ENCODE measurements at regions not wholly inside any gene's neighbourhood (a gene's known extent, or its start where the extent isn't known, plus 50 kb on each side); places are given as distances from the start of the nearest gene placed in this dataset.

GRCh38 chr20:50313827-50314677, 123.4 kb downstream of the CEBPB start:
- Mint-ChIP-seq H3K4me1 (ENCODE audit: low read depth) (no peaks in the 10 kb centered on the region), H3K9me3 (ENCODE audit: low read depth) (no peaks in the 10 kb centered on the region), H3K36me3 (no peaks in the 10 kb centered on the region), H3K27me3 (peaks cover 2% of the 10 kb centered on the region), H3K4me3 (no peak overlapping the region), H3K27ac (no peak overlapping the region)

GRCh38 chr20:50314678-50315335, 124.2 kb downstream of the CEBPB start:
- H3K4me1 Mint-ChIP-seq (ENCODE audit: low read depth) = no peaks in the 10 kb centered on the region
- H3K36me3 Mint-ChIP-seq = no peaks in the 10 kb centered on the region
- H3K4me3 Mint-ChIP-seq = no peak overlapping the region
- H3K27ac Mint-ChIP-seq = no peak overlapping the region
- H3K27me3 Mint-ChIP-seq = peaks cover 2% of the 10 kb centered on the region
- no peaks in the 10 kb centered on the region for H3K9me3 Mint-ChIP-seq (ENCODE audit: low read depth)

- H3K4me1 Mint-ChIP-seq (ENCODE audit: low read depth) = no peaks in the 10 kb centered on the region
- H3K9me3 Mint-ChIP-seq (ENCODE audit: low read depth) = no peaks in the 10 kb centered on the region
- H3K27ac Mint-ChIP-seq = no peak overlapping the region
- no peaks in the 10 kb centered on the region for H3K36me3 Mint-ChIP-seq
- H3K4me3 Mint-ChIP-seq = no peak overlapping the region
- H3K27me3 Mint-ChIP-seq = peaks cover 2% of the 10 kb centered on the region
Measured at GRCh38 chr20:50315586-50316551, 125.2 kb downstream of the CEBPB start.

GRCh38 chr20:50317116-50317515, 126.5 kb downstream of the CEBPB start:
- peaks cover 2% of the 10 kb centered on the region for H3K27me3 Mint-ChIP-seq
- no peaks in the 10 kb centered on the region for H3K4me1 Mint-ChIP-seq (ENCODE audit: low read depth)
- no peaks in the 10 kb centered on the region for H3K36me3 Mint-ChIP-seq
- H3K4me3 Mint-ChIP-seq = no peak overlapping the region
- no peaks in the 10 kb centered on the region for H3K9me3 Mint-ChIP-seq (ENCODE audit: low read depth)
- no peak overlapping the region for H3K27ac Mint-ChIP-seq

- Mint-ChIP-seq H3K4me1 (ENCODE audit: low read depth) (no peaks in the 10 kb centered on the region), H3K4me3 (no peak overlapping the region), H3K36me3 (no peaks in the 10 kb centered on the region), H3K9me3 (ENCODE audit: low read depth) (no peaks in the 10 kb centered on the region), H3K27ac (no peak overlapping the region), H3K27me3 (peaks cover 2% of the 10 kb centered on the region)
Measured at GRCh38 chr20:50317609-50318008, 127.0 kb downstream of the CEBPB start.

GRCh38 chr20:50318710-50319109, 128.1 kb downstream of the CEBPB start:
- Mint-ChIP-seq H3K27me3 (no peaks in the 10 kb centered on the region), H3K4me3 (no peak overlapping the region), H3K4me1 (ENCODE audit: low read depth) (no peaks in the 10 kb centered on the region), H3K36me3 (no peaks in the 10 kb centered on the region), H3K9me3 (ENCODE audit: low read depth) (no peaks in the 10 kb centered on the region), H3K27ac (no peak overlapping the region)

- H3K27ac Mint-ChIP-seq = no peak overlapping the region
- H3K9me3 Mint-ChIP-seq (ENCODE audit: low read depth) = no peaks in the 10 kb centered on the region
- H3K4me3 Mint-ChIP-seq = no peak overlapping the region
- H3K4me1 Mint-ChIP-seq (ENCODE audit: low read depth) = no peaks in the 10 kb centered on the region
- H3K36me3 Mint-ChIP-seq = no peaks in the 10 kb centered on the region
- H3K27me3 Mint-ChIP-seq = no peaks in the 10 kb centered on the region
Measured at GRCh38 chr20:50320005-50320900, 129.6 kb downstream of the CEBPB start.

GRCh38 chr20:50320901-50321796, 130.5 kb downstream of the CEBPB start:
- no peak overlapping the region for H3K27ac Mint-ChIP-seq
- H3K4me1 Mint-ChIP-seq (ENCODE audit: low read depth) = no peaks in the 10 kb centered on the region
- no peaks in the 10 kb centered on the region for H3K9me3 Mint-ChIP-seq (ENCODE audit: low read depth)
- H3K36me3 Mint-ChIP-seq = no peaks in the 10 kb centered on the region
- no peaks in the 10 kb centered on the region for H3K27me3 Mint-ChIP-seq
- H3K4me3 Mint-ChIP-seq = no peak overlapping the region

GRCh38 chr20:50321797-50322480, 131.3 kb downstream of the CEBPB start:
- H3K4me3 Mint-ChIP-seq = no peak overlapping the region
- no peaks in the 10 kb centered on the region for H3K9me3 Mint-ChIP-seq (ENCODE audit: low read depth)
- H3K4me1 Mint-ChIP-seq (ENCODE audit: low read depth) = no peaks in the 10 kb centered on the region
- H3K27ac Mint-ChIP-seq = no peak overlapping the region
- H3K27me3 Mint-ChIP-seq = no peaks in the 10 kb centered on the region
- no peaks in the 10 kb centered on the region for H3K36me3 Mint-ChIP-seq

GRCh38 chr20:50322703-50323131, 132.1 kb downstream of the CEBPB start:
- H3K9me3 Mint-ChIP-seq (ENCODE audit: low read depth) = no peaks in the 10 kb centered on the region
- H3K4me3 Mint-ChIP-seq = no peak overlapping the region
- no peaks in the 10 kb centered on the region for H3K4me1 Mint-ChIP-seq (ENCODE audit: low read depth)
- no peak overlapping the region for H3K27ac Mint-ChIP-seq
- H3K36me3 Mint-ChIP-seq = no peaks in the 10 kb centered on the region
- H3K27me3 Mint-ChIP-seq = no peaks in the 10 kb centered on the region

GRCh38 chr20:50323209-50323608, 132.6 kb downstream of the CEBPB start:
- no peaks in the 10 kb centered on the region for H3K4me1 Mint-ChIP-seq (ENCODE audit: low read depth)
- no peaks in the 10 kb centered on the region for H3K9me3 Mint-ChIP-seq (ENCODE audit: low read depth)
- no peak overlapping the region for H3K27ac Mint-ChIP-seq
- H3K36me3 Mint-ChIP-seq = no peaks in the 10 kb centered on the region
- H3K27me3 Mint-ChIP-seq = no peaks in the 10 kb centered on the region
- H3K4me3 Mint-ChIP-seq = no peak overlapping the region

- Mint-ChIP-seq H3K4me1 (ENCODE audit: low read depth) (no peaks in the 10 kb centered on the region), H3K4me3 (no peak overlapping the region), H3K27me3 (peaks cover 1% of the 10 kb centered on the region), H3K36me3 (no peaks in the 10 kb centered on the region), H3K9me3 (ENCODE audit: low read depth) (no peaks in the 10 kb centered on the region), H3K27ac (no peak overlapping the region)
Measured at GRCh38 chr20:50323777-50324775, 133.4 kb downstream of the CEBPB start.

All from activated naive CD8-positive, alpha-beta T cell (primary cell).